Panc1 (cell line): ENCODE measurements at regions not wholly inside any gene's neighbourhood (a gene's known extent, or its start where the extent isn't known, plus 50 kb on each side); places are given as distances from the start of the nearest gene placed in this dataset.

Experiments
- ATAC-seq: fragments of 200-7000 bp; cut with Tn5 transposase; 2 replicates; pipeline ENCODE4 v1.9.1; 2020; ENCODE audit warnings: mild to moderate bottlenecking, moderate library complexity
- BruUV-seq: library from RNA; stranded (reverse); fragments of 400-500 nt; replicated peaks from 2 replicates; lab custom pipeline; 2021; lab: Mats Ljungman, UMichigan
- CTCF ChIA-PET: fragments of 300-600 bp; sonication (Branson Sonifier 250); formaldehyde crosslinking; loops from one replicate; lab custom pipeline; 2022; ENCODE audit warnings: antibody characterized with exemption; lab: Charles Lee
- POLR2A ChIA-PET: fragments of 300-600 bp; sonication (Branson Sonifier 250); formaldehyde crosslinking; loops from one replicate; lab custom pipeline; 2022; ENCODE audit warnings: antibody characterized with exemption; lab: Charles Lee
- DNase-seq: peaks from one replicate; pipeline ENCODE4 v3.0.0-alpha.2; 2010; ENCODE audit warnings: low read depth, low spot score
- H3K27ac ChIP-seq: 2 replicates; pipeline ENCODE4 v1.5.1; 2011; ENCODE audit warnings: mild to moderate bottlenecking, low read length, inconsistent platforms
- H3K27me3 ChIP-seq: fragments of 200-500 bp; sonication (Bioruptor generic); 2 replicates; pipeline ENCODE4 v1.6.0; 2014; ENCODE audit warnings: low read length, inconsistent platforms; ENCODE audit not compliant: control insufficient read depth, insufficient read depth
- H3K36me3 ChIP-seq: fragments of 200-500 bp; sonication (Bioruptor generic); 2 replicates; pipeline ENCODE4 v1.5.1; 2014; ENCODE audit warnings: inconsistent platforms, mild to moderate bottlenecking, low read length, moderate library complexity; ENCODE audit not compliant: control insufficient read depth, insufficient read depth
- H3K4me1 ChIP-seq: 2 replicates; pipeline ENCODE4 v1.5.1; 2011; ENCODE audit warnings: inconsistent platforms, mild to moderate bottlenecking, low read length, moderate library complexity; ENCODE audit not compliant: control insufficient read depth, insufficient read depth
- H3K4me3 ChIP-seq, 2 experiments: 2 replicates each; pipeline ENCODE4 v1.5.1; 2011 to 2012; ENCODE audit warnings: low read depth in 2 of 2, low read length in 2 of 2, mild to moderate bottlenecking in 2 of 2, inconsistent platforms in 1 of 2, moderate library complexity in 1 of 2
- H3K9me3 ChIP-seq: fragments of 200-500 bp; sonication (Bioruptor generic); 2 replicates; pipeline ENCODE4 v1.5.1; 2014; ENCODE audit warnings: low read depth, mild to moderate bottlenecking, inconsistent platforms, low read length, moderate library complexity; ENCODE audit not compliant: control insufficient read depth, insufficient read depth
- POLR2AphosphoS5 ChIP-seq: IDR thresholded peaks from 2 replicates; pipeline ENCODE4 v1.6.1; 2012; ENCODE audit warnings: mild to moderate bottlenecking, low read depth, low read length, moderate library complexity
- SIN3A ChIP-seq: IDR thresholded peaks from 2 replicates; pipeline ENCODE4 v1.6.1; 2012; ENCODE audit warnings: low read depth, mild to moderate bottlenecking, low read length, moderate library complexity, borderline replicate concordance; ENCODE audit not compliant: insufficient read depth
- TCF7L2 ChIP-seq: IDR thresholded peaks from 2 replicates; pipeline ENCODE4 v1.6.1; 2011; ENCODE audit warnings: mild to moderate bottlenecking, low read depth, low read length, inconsistent platforms
- in situ Hi-C: cut with HindIII; loops from 2 replicates; pipeline ENCODE4 v1.10.0; 2016; ENCODE audit warnings: low sequenced_read_pairs, low pct_unique_long_range_greater_than_20kb
- intact Hi-C: fragments of 100-400 bp; cut with micrococcal nuclease; formaldehyde crosslinking; loops from one replicate; pipeline ENCODE4 v1.10.0; 2022; ENCODE audit not compliant: unreplicated experiment
- TF ChIP-seq, protein P1 (sequence below), 2 experiments: IDR thresholded peaks; 2 replicates each; pipeline ENCODE4 v1.6.1; 2011 to 2012; ENCODE audit warnings: low read depth in 2 of 2, control low read depth in 1 of 2, low read length in 1 of 2, mild to moderate bottlenecking in 1 of 2, moderate library complexity in 1 of 2; ENCODE audit not compliant: insufficient read depth in 1 of 2
- TF ChIP-seq, protein P2 (sequence below): fragments of 450-650 bp; IDR thresholded peaks from 2 replicates; pipeline ENCODE4 v1.5.1; 2017; ENCODE audit warnings: mild to moderate bottlenecking

DNA sequence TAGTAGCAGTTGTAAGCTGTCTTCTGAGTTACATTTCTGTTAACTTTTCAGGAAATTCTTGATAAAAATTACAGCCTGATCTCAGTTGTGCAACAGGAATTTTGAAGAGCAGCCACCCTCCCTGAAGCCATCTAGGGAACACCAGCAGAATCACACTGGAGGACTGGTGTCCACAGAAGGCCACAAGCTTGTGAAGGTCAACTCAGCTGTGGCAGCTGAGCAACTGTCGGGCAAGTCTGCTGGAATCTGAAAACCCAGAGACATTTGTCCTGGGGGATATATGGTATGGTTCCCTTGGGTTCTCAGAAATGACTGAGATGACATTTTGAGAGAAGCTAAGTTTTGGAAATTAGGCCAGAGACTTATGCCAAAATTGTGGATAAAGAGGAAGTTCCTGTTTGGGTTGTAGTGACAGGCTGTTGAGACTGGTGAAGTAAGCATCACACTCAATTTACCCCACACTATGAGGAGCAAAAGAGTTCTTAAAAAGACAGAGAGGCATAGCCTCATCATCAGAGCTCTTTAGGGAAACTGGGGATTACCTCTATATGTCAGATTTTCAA, 78.1 kb upstream of the TNIP3 start:
- H3K4me1 ChIP-seq = no peaks in the 10 kb centered on the region
- H3K27ac ChIP-seq = no peak overlapping the region
- CTCF ChIA-PET = no interaction called here
- H3K27me3 ChIP-seq = no peaks in the 10 kb centered on the region
- DNase-seq (no peak), ATAC-seq (no peak)
- H3K9me3 ChIP-seq = no peaks in the 10 kb centered on the region
- H3K36me3 ChIP-seq = no peaks in the 10 kb centered on the region
- BruUV-seq = no TSS peak
- in situ Hi-C loops (no loop called here), intact Hi-C loops (no loop called here)
- H3K4me3 ChIP-seq = no peak overlapping the region
- POLR2A ChIA-PET = no interaction called here
- TF ChIP-seq, protein P1, sequence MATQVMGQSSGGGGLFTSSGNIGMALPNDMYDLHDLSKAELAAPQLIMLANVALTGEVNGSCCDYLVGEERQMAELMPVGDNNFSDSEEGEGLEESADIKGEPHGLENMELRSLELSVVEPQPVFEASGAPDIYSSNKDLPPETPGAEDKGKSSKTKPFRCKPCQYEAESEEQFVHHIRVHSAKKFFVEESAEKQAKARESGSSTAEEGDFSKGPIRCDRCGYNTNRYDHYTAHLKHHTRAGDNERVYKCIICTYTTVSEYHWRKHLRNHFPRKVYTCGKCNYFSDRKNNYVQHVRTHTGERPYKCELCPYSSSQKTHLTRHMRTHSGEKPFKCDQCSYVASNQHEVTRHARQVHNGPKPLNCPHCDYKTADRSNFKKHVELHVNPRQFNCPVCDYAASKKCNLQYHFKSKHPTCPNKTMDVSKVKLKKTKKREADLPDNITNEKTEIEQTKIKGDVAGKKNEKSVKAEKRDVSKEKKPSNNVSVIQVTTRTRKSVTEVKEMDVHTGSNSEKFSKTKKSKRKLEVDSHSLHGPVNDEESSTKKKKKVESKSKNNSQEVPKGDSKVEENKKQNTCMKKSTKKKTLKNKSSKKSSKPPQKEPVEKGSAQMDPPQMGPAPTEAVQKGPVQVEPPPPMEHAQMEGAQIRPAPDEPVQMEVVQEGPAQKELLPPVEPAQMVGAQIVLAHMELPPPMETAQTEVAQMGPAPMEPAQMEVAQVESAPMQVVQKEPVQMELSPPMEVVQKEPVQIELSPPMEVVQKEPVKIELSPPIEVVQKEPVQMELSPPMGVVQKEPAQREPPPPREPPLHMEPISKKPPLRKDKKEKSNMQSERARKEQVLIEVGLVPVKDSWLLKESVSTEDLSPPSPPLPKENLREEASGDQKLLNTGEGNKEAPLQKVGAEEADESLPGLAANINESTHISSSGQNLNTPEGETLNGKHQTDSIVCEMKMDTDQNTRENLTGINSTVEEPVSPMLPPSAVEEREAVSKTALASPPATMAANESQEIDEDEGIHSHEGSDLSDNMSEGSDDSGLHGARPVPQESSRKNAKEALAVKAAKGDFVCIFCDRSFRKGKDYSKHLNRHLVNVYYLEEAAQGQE (IDR thresholded peaks at IDR 0.05; ENCODE audit: insufficient read depth in 1 of 2, low read depth in 2 of 2, low read length in 1 of 2) = no peak
- TF ChIP-seq TCF7L2 = no peak
- no peak for TF ChIP-seq POLR2AphosphoS5
- TF ChIP-seq SIN3A = no peak

DNA sequence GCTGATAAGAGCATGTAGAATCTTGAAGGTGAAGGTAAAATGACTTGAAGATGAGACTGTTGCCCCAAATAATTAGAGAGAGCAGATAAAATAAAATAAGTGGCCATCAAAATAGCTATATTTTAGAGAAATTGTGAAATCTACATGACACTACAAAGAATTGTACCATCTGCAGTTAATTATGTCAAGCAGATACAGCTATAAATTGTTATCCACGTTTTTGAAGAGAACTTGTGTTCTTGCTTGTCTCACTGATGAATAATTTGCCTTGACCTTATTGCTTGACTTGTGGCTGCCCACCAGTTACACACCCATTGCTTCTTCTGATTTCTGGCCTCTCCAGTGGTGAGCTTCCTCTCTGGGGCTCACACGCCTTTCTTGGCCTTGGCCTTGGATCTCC, 75.8 kb upstream of the TNIP3 start:
- Histone ChIP-seq H3K4me1 (no peaks in the 10 kb centered on the region), H3K4me3 (no peak overlapping the region), H3K27me3 (no peaks in the 10 kb centered on the region), H3K9me3 (no peaks in the 10 kb centered on the region), H3K27ac (no peak overlapping the region), H3K36me3 (no peaks in the 10 kb centered on the region)
- no TSS peak for BruUV-seq
- DNase-seq (no peak), ATAC-seq (no peak)
- CTCF ChIA-PET = no interaction called here
- POLR2A ChIA-PET = no interaction called here
- TF ChIP-seq POLR2AphosphoS5 = no peak
- TF ChIP-seq, protein P2, sequence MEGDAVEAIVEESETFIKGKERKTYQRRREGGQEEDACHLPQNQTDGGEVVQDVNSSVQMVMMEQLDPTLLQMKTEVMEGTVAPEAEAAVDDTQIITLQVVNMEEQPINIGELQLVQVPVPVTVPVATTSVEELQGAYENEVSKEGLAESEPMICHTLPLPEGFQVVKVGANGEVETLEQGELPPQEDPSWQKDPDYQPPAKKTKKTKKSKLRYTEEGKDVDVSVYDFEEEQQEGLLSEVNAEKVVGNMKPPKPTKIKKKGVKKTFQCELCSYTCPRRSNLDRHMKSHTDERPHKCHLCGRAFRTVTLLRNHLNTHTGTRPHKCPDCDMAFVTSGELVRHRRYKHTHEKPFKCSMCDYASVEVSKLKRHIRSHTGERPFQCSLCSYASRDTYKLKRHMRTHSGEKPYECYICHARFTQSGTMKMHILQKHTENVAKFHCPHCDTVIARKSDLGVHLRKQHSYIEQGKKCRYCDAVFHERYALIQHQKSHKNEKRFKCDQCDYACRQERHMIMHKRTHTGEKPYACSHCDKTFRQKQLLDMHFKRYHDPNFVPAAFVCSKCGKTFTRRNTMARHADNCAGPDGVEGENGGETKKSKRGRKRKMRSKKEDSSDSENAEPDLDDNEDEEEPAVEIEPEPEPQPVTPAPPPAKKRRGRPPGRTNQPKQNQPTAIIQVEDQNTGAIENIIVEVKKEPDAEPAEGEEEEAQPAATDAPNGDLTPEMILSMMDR = no peak
- no peak for TF ChIP-seq SIN3A
- TF ChIP-seq, protein P1 (IDR thresholded peaks at IDR 0.05; ENCODE audit: insufficient read depth in 1 of 2, low read depth in 2 of 2, low read length in 1 of 2) = no peak
- TF ChIP-seq TCF7L2 = no peak
- intact Hi-C loops = no loop called here
- in situ Hi-C loops = no loop called here
